ENCODE measurements at regions not wholly inside any gene's neighbourhood (a gene's known extent, or its start where the extent isn't known, plus 50 kb on each side); places are given as distances from the start of the nearest gene placed in this dataset.

- POLR2A ChIA-PET: no interaction called here
- CTCF ChIA-PET: no interaction called here
- no peak for DNase-seq (ENCODE audit: extremely low spot score)
These were observed 440.1 kb upstream of the CCDC196 start for GRCh38 chr14:66046035-66046434.

GRCh38 chr14:66046591-66046990, 439.6 kb upstream of the CCDC196 start:
- CTCF ChIA-PET: interaction anchor here (1.9 kb wide), 1 partner anchor 87 kb away, joined by 4 read pairs; no protein-coding TSS in a partner anchor
- no peak for DNase-seq (ENCODE audit: extremely low spot score)
- POLR2A ChIA-PET: no interaction called here
- no peak for TF ChIP-seq CTCF (IDR thresholded peaks at IDR 0.05; ENCODE audit: control extremely low read depth, extremely low read depth, low read depth, missing control alignments)

More at GRCh38 chr14:66046035-66046434, 440.1 kb upstream of the CCDC196 start:
- TF ChIP-seq CTCF (IDR thresholded peaks at IDR 0.05; ENCODE audit: control extremely low read depth, extremely low read depth, low read depth, missing control alignments): no peak

GRCh38 chr14:66056268-66056907, 429.8 kb upstream of the CCDC196 start:
- ChIA-PET CTCF (interaction anchor here (0.8 to 1.8 kb wide), 3 partner anchors 14 to 892 kb away, joined by 3 read pairs; no protein-coding TSS in a partner anchor), POLR2A (no interaction called here)
- DNase-seq (ENCODE audit: extremely low spot score): no peak
- no peak for TF ChIP-seq CTCF (IDR thresholded peaks at IDR 0.05; ENCODE audit: control extremely low read depth, extremely low read depth, low read depth, missing control alignments)

- POLR2A ChIA-PET: interaction anchor here (0.6 kb wide), 1 partner anchor 9 kb away, joined by 7 read pairs; no protein-coding TSS in a partner anchor
- DNase-seq (ENCODE audit: extremely low spot score): no peak
- CTCF ChIA-PET: interaction anchor here (1.8 kb wide), 1 partner anchor 13 kb away, joined by 3 read pairs; no protein-coding TSS in a partner anchor
- TF ChIP-seq CTCF (IDR thresholded peaks at IDR 0.05; ENCODE audit: control extremely low read depth, extremely low read depth, low read depth, missing control alignments): no peak
These were observed 429.1 kb upstream of the CCDC196 start for GRCh38 chr14:66056926-66057552.

- CTCF ChIA-PET: no interaction called here
- DNase-seq (ENCODE audit: extremely low spot score): no peak
- TF ChIP-seq CTCF (IDR thresholded peaks at IDR 0.05; ENCODE audit: control extremely low read depth, extremely low read depth, low read depth, missing control alignments): no peak
- POLR2A ChIA-PET: no interaction called here
These were observed 421.0 kb upstream of the CCDC196 start for GRCh38 chr14:66065188-66065587.

GRCh38 chr14:66066981-66067776, 419.0 kb upstream of the CCDC196 start:
- DNase-seq (ENCODE audit: extremely low spot score): no peak
- POLR2A ChIA-PET: no interaction called here
- TF ChIP-seq CTCF (IDR thresholded peaks at IDR 0.05; ENCODE audit: control extremely low read depth, extremely low read depth, low read depth, missing control alignments): no peak
- CTCF ChIA-PET: interaction anchor here (0.6 to 1.3 kb wide), 3 partner anchors 14 to 906 kb away, joined by 3 to 4 read pairs (median 3); no protein-coding TSS in a partner anchor
